HCT116 (cell line): ENCODE measurements at regions not wholly inside any gene's neighbourhood (a gene's known extent, or its start where the extent isn't known, plus 50 kb on each side); places are given as distances from the start of the nearest gene placed in this dataset.

Experiments
- ATAC-seq: fragments of 200-7000 bp; cut with Tn5 transposase; 2 replicates; pipeline ENCODE4 v1.9.1; 2020; ENCODE audit warnings: mild to moderate bottlenecking, moderate library complexity
- BruUV-seq: library from RNA; stranded (reverse); fragments of 400-500 nt; replicated peaks from 2 replicates; lab custom pipeline; 2021; lab: Mats Ljungman, UMichigan
- CTCF ChIA-PET: fragments of 300-600 bp; sonication (Branson Sonifier 250); formaldehyde crosslinking; loops from one replicate; lab custom pipeline; 2021; ENCODE audit warnings: antibody characterized with exemption; lab: Charles Lee
- POLR2A ChIA-PET: fragments of 300-600, 350-600 bp; sonication (Branson Sonifier 250); formaldehyde crosslinking; loops from one replicate; lab custom pipeline; 2021; ENCODE audit warnings: antibody characterized with exemption; lab: Charles Lee
- RAD21 ChIA-PET, 2 experiments: fragments of 300-600 bp; sonication (Branson Sonifier 250); formaldehyde crosslinking; loops; one replicate each; lab custom pipeline; 2023; ENCODE audit warnings: low total read pairs in 2 of 2; ENCODE audit not compliant: uncharacterized antibody in 2 of 2, unreplicated experiment in 2 of 2, low non-redundant PET in 1 of 2; lab: Charles Lee
- DNase-seq: peaks from one replicate; pipeline ENCODE4 v3.0.0-alpha.2; 2010; ENCODE audit warnings: low read depth, low spot score
- H2AFZ ChIP-seq: fragments of 200-600 bp; shearing (Covaris generic), sonication (generic); 2 replicates; pipeline ENCODE4 v1.6.1; 2017; ENCODE audit warnings: low read depth, mixed run types, mixed read lengths, antibody characterized with exemption, low read length; ENCODE audit not compliant: poor library complexity, severe bottlenecking
- H3K27ac ChIP-seq: 2 replicates; pipeline ENCODE4 v1.5.1; 2012; ENCODE audit warnings: low read depth, low read length
- H3K27me3 ChIP-seq: fragments of 200-600 bp; sonication (generic); 2 replicates; pipeline ENCODE4 v1.6.1; 2016; ENCODE audit warnings: mixed run types, low read length, mixed read lengths; ENCODE audit not compliant: insufficient read depth
- H3K36me3 ChIP-seq, 2 experiments: fragments of 200-500 bp in 1 of 2; fragments of 200-600 bp in 1 of 2; sonication (Bioruptor generic) in 1 of 2; sonication (generic) in 1 of 2; 2 replicates each; pipeline versions ENCODE4 v1.5.1 to v1.6.1; 2014 to 2016; ENCODE audit warnings: low read length in 2 of 2, inconsistent platforms in 1 of 2, mixed read lengths in 1 of 2, mixed run types in 1 of 2; ENCODE audit not compliant: insufficient read depth in 2 of 2, control insufficient read depth in 1 of 2
- H3K4me1 ChIP-seq, 2 experiments: fragments of 200-600 bp in 1 of 2; sonication (generic) in 1 of 2; 2 replicates each; pipeline versions ENCODE4 v1.5.1 to v1.6.1; 2012 to 2017; ENCODE audit warnings: low read length in 2 of 2, inconsistent platforms in 1 of 2, mild to moderate bottlenecking in 1 of 2, mixed read lengths in 1 of 2, mixed run types in 1 of 2, moderate library complexity in 1 of 2; ENCODE audit not compliant: insufficient read depth in 2 of 2, control insufficient read depth in 1 of 2
- H3K4me2 ChIP-seq: fragments of 200-600 bp; sonication (generic); 2 replicates; pipeline ENCODE4 v1.6.1; 2017; ENCODE audit warnings: mixed run types, low read length, mixed read lengths
- H3K4me3 ChIP-seq, 2 experiments: fragments of 200-600 bp in 1 of 2; sonication (generic) in 1 of 2; replicated peaks in 1 of 2; 2 replicates each; pipeline ENCODE4 v1.5.1; 2011 to 2016; ENCODE audit warnings: low read length in 2 of 2, control low read depth in 1 of 2, low read depth in 1 of 2, mild to moderate bottlenecking in 1 of 2, mixed read lengths in 1 of 2, mixed run types in 1 of 2
- H3K79me2 ChIP-seq: fragments of 200-600 bp; sonication (generic); 2 replicates; pipeline ENCODE4 v1.6.1; 2017; ENCODE audit warnings: mild to moderate bottlenecking, mixed run types, low read length, moderate library complexity, mixed read lengths; ENCODE audit not compliant: insufficient read depth
- H3K9ac ChIP-seq: fragments of 200-600 bp; sonication (generic); 2 replicates; pipeline ENCODE4 v1.6.1; 2016; ENCODE audit warnings: low read length, mixed read lengths
- H3K9me2 ChIP-seq: fragments of 200-600 bp; sonication (generic), shearing (Covaris generic); 2 replicates; pipeline ENCODE4 v1.6.1; 2017; ENCODE audit warnings: mixed run types, mild to moderate bottlenecking, moderate library complexity; ENCODE audit not compliant: insufficient read depth
- H3K9me3 ChIP-seq, 2 experiments: fragments of 200-500 bp in 1 of 2; fragments of 200-600 bp in 1 of 2; sonication (Bioruptor generic) in 1 of 2; sonication (generic) in 1 of 2; 2 replicates each; pipeline ENCODE4 v1.6.1; 2014 to 2017; ENCODE audit warnings: low read length in 2 of 2, mixed read lengths in 2 of 2, inconsistent platforms in 1 of 2, low read depth in 1 of 2, mild to moderate bottlenecking in 1 of 2, mixed run types in 1 of 2, moderate library complexity in 1 of 2; ENCODE audit not compliant: control insufficient read depth in 1 of 2, insufficient read depth in 1 of 2
- H4K20me1 ChIP-seq: fragments of 200-600 bp; sonication (generic), shearing (Covaris generic); 2 replicates; pipeline ENCODE4 v1.6.1; 2017; ENCODE audit warnings: mixed run types, mild to moderate bottlenecking, moderate library complexity; ENCODE audit not compliant: insufficient read depth
- CBX3 ChIP-seq: IDR thresholded peaks from 2 replicates; pipeline ENCODE4 v1.6.1; 2012; ENCODE audit warnings: low read depth
- EGR1 ChIP-seq: IDR thresholded peaks from 2 replicates; pipeline ENCODE4 v1.6.1; 2012; ENCODE audit warnings: low read depth
- ELF1 ChIP-seq: IDR thresholded peaks from 2 replicates; pipeline ENCODE4 v1.6.1; 2012; ENCODE audit warnings: low read depth, borderline replicate concordance
- EZH2 ChIP-seq: fragments of 200-600 bp; sonication (generic); IDR thresholded peaks from 2 replicates; pipeline ENCODE4 v1.6.1; 2017; ENCODE audit warnings: antibody characterized with exemption, mixed run types
- JUND ChIP-seq: IDR thresholded peaks from 2 replicates; pipeline ENCODE4 v1.6.1; 2012
- POLR2A ChIP-seq: IDR thresholded peaks from 2 replicates; pipeline ENCODE4 v1.7.0; 2011; ENCODE audit warnings: borderline replicate concordance; ENCODE audit not compliant: insufficient read depth, insufficient read length; ENCODE audit errors: extremely low read depth
- POLR2AphosphoS5 ChIP-seq: IDR thresholded peaks from 2 replicates; pipeline ENCODE4 v1.6.1; 2011; ENCODE audit warnings: mild to moderate bottlenecking, low read depth, low read length, moderate library complexity
- REST ChIP-seq: IDR thresholded peaks from 2 replicates; pipeline ENCODE4 v1.6.1; 2012; ENCODE audit warnings: low read depth
- SP1 ChIP-seq: IDR thresholded peaks from 2 replicates; pipeline ENCODE4 v1.6.1; 2012; ENCODE audit warnings: low read depth
- SRF ChIP-seq: IDR thresholded peaks from 2 replicates; pipeline ENCODE4 v1.6.1; 2012; ENCODE audit warnings: low read depth
- YY1 ChIP-seq: IDR thresholded peaks from 2 replicates; pipeline ENCODE4 v1.6.1; 2011; ENCODE audit warnings: low read length, low read depth, moderate library complexity, mild to moderate bottlenecking; ENCODE audit not compliant: insufficient replicate concordance; ENCODE audit errors: extremely low read depth
- ZNF274 ChIP-seq: fragments of 200-500 bp; sonication (Bioruptor generic); IDR thresholded peaks from 2 replicates; pipeline ENCODE4 v1.6.1; 2014; ENCODE audit warnings: mild to moderate bottlenecking, low read depth, low read length, inconsistent platforms
- intact Hi-C: fragments of 100-400 bp; cut with micrococcal nuclease; formaldehyde crosslinking; loops from 2 replicates; pipeline ENCODE4 v1.10.0; 2022
- TF ChIP-seq, protein P1 (sequence below), 3 experiments: fragments of 200-600 bp in 1 of 3; sonication (generic) in 1 of 3; IDR thresholded peaks in 2 of 3; conservative IDR thresholded peaks in 1 of 3; 2 replicates each; pipeline ENCODE4 v1.5.1; 2012 to 2017; ENCODE audit warnings: low read depth in 2 of 3, low read length in 2 of 3, antibody characterized with exemption in 1 of 3, borderline replicate concordance in 1 of 3, control low read depth in 1 of 3, mild to moderate bottlenecking in 1 of 3, mixed read lengths in 1 of 3, mixed run types in 1 of 3, moderate library complexity in 1 of 3; ENCODE audit not compliant: insufficient read depth in 1 of 3

DNA sequence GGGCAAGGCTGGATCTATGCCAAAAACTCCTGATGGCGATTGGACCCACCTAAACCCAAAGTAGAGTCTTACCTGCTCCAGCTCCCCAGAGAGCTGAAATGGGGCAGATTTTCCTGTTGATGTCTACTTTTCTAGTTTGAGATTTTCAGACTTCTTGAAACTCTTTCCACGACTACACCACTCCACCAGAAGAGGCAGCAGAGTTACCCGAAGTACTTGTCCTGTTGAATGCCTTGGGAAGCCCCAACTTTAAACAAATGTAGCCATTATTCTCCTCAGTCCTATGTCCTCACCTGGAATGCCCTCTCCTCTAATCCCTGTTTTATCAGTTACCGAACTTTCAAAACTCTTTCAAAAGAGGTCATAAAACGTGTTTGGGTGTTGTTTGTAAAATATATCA, 843.8 kb downstream of the VGLL3 start:
- Histone ChIP-seq H3K27me3 (no peaks in the 10 kb centered on the region), H3K9ac (no peak overlapping the region), H3K4me2 (no peak overlapping the region), H4K20me1 (no peaks in the 10 kb centered on the region), H3K27ac (no peak overlapping the region), H3K4me3 (no peak overlapping the region), H3K79me2 (no peaks in the 10 kb centered on the region), H2AFZ (no peak overlapping the region), H3K36me3 (no peaks in the 10 kb centered on the region), H3K4me1 (no peaks in the 10 kb centered on the region), H3K9me3 (peaks cover 11 to 15% of the 10 kb centered on the region in 2 experiments; a peak in 3 of 4 replicates), H3K9me2 (no peaks in the 10 kb centered on the region)
- ChIA-PET CTCF (no interaction called here), POLR2A (no interaction called here), RAD21 (no interaction called here)
- DNase-seq (no peak), ATAC-seq (no peak)
- intact Hi-C loops = no loop called here
- no TSS peak for BruUV-seq
- no peak for TF ChIP-seq YY1
- no peak for TF ChIP-seq JUND
- no peak for TF ChIP-seq SP1
- TF ChIP-seq ZNF274 = no peak
- no peak for TF ChIP-seq POLR2A
- TF ChIP-seq CBX3 = no peak
- TF ChIP-seq, protein P1, sequence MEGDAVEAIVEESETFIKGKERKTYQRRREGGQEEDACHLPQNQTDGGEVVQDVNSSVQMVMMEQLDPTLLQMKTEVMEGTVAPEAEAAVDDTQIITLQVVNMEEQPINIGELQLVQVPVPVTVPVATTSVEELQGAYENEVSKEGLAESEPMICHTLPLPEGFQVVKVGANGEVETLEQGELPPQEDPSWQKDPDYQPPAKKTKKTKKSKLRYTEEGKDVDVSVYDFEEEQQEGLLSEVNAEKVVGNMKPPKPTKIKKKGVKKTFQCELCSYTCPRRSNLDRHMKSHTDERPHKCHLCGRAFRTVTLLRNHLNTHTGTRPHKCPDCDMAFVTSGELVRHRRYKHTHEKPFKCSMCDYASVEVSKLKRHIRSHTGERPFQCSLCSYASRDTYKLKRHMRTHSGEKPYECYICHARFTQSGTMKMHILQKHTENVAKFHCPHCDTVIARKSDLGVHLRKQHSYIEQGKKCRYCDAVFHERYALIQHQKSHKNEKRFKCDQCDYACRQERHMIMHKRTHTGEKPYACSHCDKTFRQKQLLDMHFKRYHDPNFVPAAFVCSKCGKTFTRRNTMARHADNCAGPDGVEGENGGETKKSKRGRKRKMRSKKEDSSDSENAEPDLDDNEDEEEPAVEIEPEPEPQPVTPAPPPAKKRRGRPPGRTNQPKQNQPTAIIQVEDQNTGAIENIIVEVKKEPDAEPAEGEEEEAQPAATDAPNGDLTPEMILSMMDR (IDR thresholded peaks at IDR 0.05 in 2 of 3, conservative IDR thresholded peaks at IDR 0.05 in 1 of 3; ENCODE audit: borderline replicate concordance in 1 of 3, insufficient read depth in 1 of 3, low read depth in 2 of 3, low read length in 2 of 3) = no peak
- no peak for TF ChIP-seq EGR1

DNA sequence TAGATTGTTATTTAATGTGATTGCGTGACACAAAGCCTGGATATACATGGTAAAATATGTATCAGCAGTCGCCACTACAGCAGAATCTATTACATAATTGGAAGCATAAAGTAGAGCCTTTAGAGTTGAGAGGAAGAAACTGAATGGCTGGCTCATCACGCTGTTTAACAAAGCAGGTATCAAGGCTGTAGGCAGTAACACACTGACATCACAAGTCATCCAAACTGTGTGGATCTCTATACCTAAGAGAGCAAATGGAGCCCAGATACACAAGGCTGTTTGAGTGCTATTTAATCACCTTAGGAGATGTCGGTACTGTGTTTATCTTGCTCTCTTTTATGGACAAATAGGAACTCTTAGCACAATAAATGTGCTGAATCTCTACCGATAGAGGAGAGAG, 864.4 kb downstream of the VGLL3 start:
- H2AFZ ChIP-seq = no peak overlapping the region
- no peaks in the 10 kb centered on the region for H3K79me2 ChIP-seq
- no peak overlapping the region for H3K4me2 ChIP-seq
- peaks cover 13 to 16% of the 10 kb centered on the region in 2 experiments; a peak in 2 of 4 replicates for H3K9me3 ChIP-seq
- H3K27me3 ChIP-seq = no peaks in the 10 kb centered on the region
- no peak overlapping the region for H3K9ac ChIP-seq
- no peak overlapping the region for H3K4me3 ChIP-seq
- ChIA-PET CTCF (no interaction called here), RAD21 (no interaction called here), POLR2A (no interaction called here)
- no peak overlapping the region for H3K27ac ChIP-seq
- no peak for DNase-seq
- H3K4me1 ChIP-seq = no peaks in the 10 kb centered on the region
- ATAC-seq = no peak
- intact Hi-C loops = no loop called here
- H4K20me1 ChIP-seq = no peaks in the 10 kb centered on the region
- BruUV-seq = no TSS peak
- no peaks in the 10 kb centered on the region for H3K36me3 ChIP-seq
- H3K9me2 ChIP-seq = no peaks in the 10 kb centered on the region
- TF ChIP-seq, protein P1 (IDR thresholded peaks at IDR 0.05 in 2 of 3, conservative IDR thresholded peaks at IDR 0.05 in 1 of 3; ENCODE audit: borderline replicate concordance in 1 of 3, insufficient read depth in 1 of 3, low read depth in 2 of 3, low read length in 2 of 3) = no peak
- TF ChIP-seq POLR2AphosphoS5 = no peak
- no peak for TF ChIP-seq REST
- no peak for TF ChIP-seq SRF
- TF ChIP-seq ZNF274 = no peak
- no peak for TF ChIP-seq EZH2
- TF ChIP-seq JUND = no peak
- no peak for TF ChIP-seq SP1
- TF ChIP-seq CBX3 = no peak
- TF ChIP-seq ELF1 = no peak
